ENCODE measurements at regions not wholly inside any gene's neighbourhood (a gene's known extent, or its start where the extent isn't known, plus 50 kb on each side); places are given as distances from the start of the nearest gene placed in this dataset.

- no peak for TF ChIP-seq CTCF (IDR thresholded peaks at IDR 0.05)
- no peak for TF ChIP-seq POLR2A (IDR thresholded peaks at IDR 0.05)
These were observed 715.1 kb downstream of the TYW1 start for GRCh38 chr7:67711706-67712105.
